Left ventricle myocardium inferior (tissue), 1 donor: ENCODE measurements at regions not wholly inside any gene's neighbourhood (a gene's known extent, or its start where the extent isn't known, plus 50 kb on each side); places are given as distances from the start of the nearest gene placed in this dataset.

Experiments used
- DNase-seq: peaks from one replicate; pipeline ENCODE4 v3.0.0-alpha.2; 2020
- H3K27ac ChIP-seq: fragments of 200-600 bp; replicated peaks from 2 replicates; pipeline ENCODE4 v1.8.0; 2021
- H3K27me3 ChIP-seq: fragments of 200-600 bp; 2 replicates; pipeline ENCODE4 v1.8.0; 2021; ENCODE audit warnings: low read depth
- H3K36me3 ChIP-seq: fragments of 200-600 bp; 2 replicates; pipeline ENCODE4 v1.8.0; 2021
- H3K4me1 ChIP-seq: fragments of 200-600 bp; 2 replicates; pipeline ENCODE4 v1.8.0; 2021
- H3K4me3 ChIP-seq: fragments of 200-600 bp; 2 replicates; pipeline ENCODE4 v1.8.0; 2021; ENCODE audit warnings: mild to moderate bottlenecking, moderate library complexity
- H3K9me3 ChIP-seq: fragments of 200-600 bp; replicated peaks from 2 replicates; pipeline ENCODE4 v1.8.0; 2021
- intact Hi-C: fragments of 100-400 bp; cut with micrococcal nuclease; formaldehyde crosslinking; loops from one replicate; pipeline ENCODE4 v1.11.0; 2022
- TF ChIP-seq, protein P1 (sequence below): fragments of 200-600 bp; IDR thresholded peaks from 2 replicates; pipeline ENCODE4 v1.8.0; 2021; ENCODE audit warnings: antibody characterized with exemption, mild to moderate bottlenecking, borderline replicate concordance
- donor health status: DM: no; HTN: yes; CAD: no; lungs with severe emphysema.

DNA sequence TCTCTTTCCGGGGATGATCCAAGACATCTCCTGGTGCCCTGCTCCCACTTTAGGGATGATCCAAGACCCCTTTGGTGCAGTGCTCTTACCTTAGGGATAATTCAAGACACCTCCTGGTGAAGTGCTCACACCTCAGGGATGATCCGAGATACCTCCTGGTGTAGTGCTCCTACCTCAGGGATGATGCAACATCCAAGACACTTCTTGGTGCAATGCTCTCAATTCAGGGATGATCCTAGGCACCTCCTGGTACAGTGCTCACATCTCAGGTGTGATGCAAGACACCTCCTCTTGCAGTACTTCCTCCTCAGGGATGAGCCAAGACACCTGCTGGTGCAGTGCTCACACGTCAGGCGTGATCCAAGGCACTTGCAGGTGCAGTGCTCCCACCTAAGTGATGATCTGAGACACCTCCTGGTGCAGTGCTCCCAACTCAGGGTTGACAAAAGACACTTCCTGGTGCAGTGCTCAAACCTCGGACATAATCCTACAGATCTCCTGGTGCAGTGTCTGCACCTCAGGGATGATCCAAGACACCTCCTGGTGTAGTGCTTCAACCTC is 122.3 kb downstream of the ASB1 start:
- Histone ChIP-seq H3K4me1 (no peaks in the 10 kb centered on the region), H3K4me3 (no peak overlapping the region), H3K9me3 (peaks cover 29% of the 10 kb centered on the region), H3K36me3 (no peaks in the 10 kb centered on the region), H3K27me3 (peaks cover 67% of the 10 kb centered on the region), H3K27ac (no peak overlapping the region)
- intact Hi-C loops = no loop called here
- no peak for DNase-seq
- TF ChIP-seq, protein P1, sequence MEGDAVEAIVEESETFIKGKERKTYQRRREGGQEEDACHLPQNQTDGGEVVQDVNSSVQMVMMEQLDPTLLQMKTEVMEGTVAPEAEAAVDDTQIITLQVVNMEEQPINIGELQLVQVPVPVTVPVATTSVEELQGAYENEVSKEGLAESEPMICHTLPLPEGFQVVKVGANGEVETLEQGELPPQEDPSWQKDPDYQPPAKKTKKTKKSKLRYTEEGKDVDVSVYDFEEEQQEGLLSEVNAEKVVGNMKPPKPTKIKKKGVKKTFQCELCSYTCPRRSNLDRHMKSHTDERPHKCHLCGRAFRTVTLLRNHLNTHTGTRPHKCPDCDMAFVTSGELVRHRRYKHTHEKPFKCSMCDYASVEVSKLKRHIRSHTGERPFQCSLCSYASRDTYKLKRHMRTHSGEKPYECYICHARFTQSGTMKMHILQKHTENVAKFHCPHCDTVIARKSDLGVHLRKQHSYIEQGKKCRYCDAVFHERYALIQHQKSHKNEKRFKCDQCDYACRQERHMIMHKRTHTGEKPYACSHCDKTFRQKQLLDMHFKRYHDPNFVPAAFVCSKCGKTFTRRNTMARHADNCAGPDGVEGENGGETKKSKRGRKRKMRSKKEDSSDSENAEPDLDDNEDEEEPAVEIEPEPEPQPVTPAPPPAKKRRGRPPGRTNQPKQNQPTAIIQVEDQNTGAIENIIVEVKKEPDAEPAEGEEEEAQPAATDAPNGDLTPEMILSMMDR = no peak

DNA sequence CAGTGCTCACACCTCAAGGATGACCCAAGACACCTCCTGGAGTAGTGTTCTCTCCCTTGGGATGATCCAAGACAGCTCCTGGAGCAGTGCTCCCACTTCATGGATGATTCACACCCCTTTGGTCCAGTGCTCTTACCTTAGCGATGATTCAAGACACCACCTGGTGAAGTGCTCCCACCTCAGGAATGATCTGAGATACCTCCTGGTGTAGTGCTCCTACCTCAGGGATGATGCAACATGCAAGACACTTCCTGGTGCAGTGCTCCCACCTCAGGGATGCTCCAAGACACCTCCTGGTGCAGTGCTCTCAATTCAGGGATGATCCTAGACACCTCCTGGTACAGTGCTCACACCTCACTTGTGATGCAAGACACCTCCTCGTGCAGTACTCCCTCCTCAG is 123.1 kb downstream of the ASB1 start:
- intact Hi-C loops = no loop called here
- Histone ChIP-seq H3K27me3 (peaks cover 67% of the 10 kb centered on the region), H3K27ac (no peak overlapping the region), H3K9me3 (peaks cover 34% of the 10 kb centered on the region), H3K4me3 (no peak overlapping the region), H3K4me1 (no peaks in the 10 kb centered on the region), H3K36me3 (no peaks in the 10 kb centered on the region)
- TF ChIP-seq, protein P1 = no peak
- no peak for DNase-seq

DNA sequence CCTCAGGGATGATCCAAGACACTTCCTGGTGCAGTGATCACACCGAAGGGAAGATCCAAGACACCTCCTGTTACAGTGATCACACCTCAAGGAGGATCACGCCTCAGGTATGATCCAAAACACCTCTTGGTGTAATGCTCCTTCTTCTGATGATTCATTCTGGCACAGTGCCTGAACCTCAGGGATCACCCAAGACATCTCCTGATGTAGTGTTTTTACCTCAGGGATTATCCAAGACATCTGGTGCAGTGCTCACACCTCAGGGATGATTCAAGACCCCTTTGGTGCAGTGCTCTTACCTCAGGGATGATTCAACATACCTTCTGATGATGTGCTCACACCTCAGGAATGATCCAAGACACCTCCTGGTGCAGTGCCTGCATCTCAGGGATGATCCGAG is 124.4 kb downstream of the ASB1 start:
- intact Hi-C loops = no loop called here
- no peak overlapping the region for H3K4me3 ChIP-seq
- TF ChIP-seq, protein P1 = no peak

DNA sequence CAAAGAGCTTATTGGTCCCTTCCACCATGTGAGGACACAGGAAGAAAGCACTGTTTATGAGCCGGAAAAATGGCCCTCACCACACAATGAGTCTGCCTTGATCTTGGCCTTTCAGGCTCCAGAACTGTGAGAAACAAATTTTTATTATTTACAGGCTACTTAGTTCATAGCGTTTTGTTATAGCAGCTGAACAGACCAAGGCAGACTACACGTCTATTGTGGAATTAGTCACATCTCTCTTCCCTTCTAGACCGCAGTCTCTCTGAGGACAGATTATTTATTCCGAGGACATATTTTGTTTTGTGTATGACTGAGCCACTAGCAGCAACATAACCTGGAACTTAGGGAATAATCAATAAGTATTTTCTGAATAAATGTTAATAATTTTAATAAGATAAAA is 125.5 kb downstream of the ASB1 start:
- Histone ChIP-seq H3K27ac (no peak overlapping the region), H3K36me3 (no peaks in the 10 kb centered on the region), H3K9me3 (peaks cover 34% of the 10 kb centered on the region), H3K4me1 (no peaks in the 10 kb centered on the region), H3K27me3 (peaks cover 54% of the 10 kb centered on the region), H3K4me3 (no peak overlapping the region)
- no peak for DNase-seq
- TF ChIP-seq, protein P1 = no peak
- intact Hi-C loops = no loop called here

More for the DNA sequence above, 124.4 kb downstream of the ASB1 start:
- Histone ChIP-seq H3K27ac (no peak overlapping the region), H3K36me3 (no peaks in the 10 kb centered on the region), H3K4me1 (no peaks in the 10 kb centered on the region), H3K9me3 (peaks cover 34% of the 10 kb centered on the region), H3K27me3 (peaks cover 56% of the 10 kb centered on the region)
- no peak for DNase-seq

DNA sequence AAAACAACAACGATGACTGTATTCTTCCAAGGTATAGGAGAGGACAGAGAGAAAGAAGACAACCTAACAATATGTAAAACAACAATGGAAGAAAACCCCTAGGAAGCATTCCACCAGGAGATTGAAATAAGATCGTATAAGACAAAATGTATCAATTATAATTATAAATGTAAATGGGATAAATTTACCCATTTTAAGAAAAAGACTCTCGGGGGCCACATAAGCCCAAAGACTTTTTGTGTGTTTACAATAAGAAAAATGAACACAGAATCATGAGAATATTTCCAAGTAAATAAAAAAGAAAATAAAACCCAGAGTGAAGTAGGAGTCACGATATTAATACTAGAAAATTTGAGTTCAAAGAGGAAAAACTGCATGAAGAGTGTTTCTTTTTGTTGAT is 126.4 kb downstream of the ASB1 start:
- no peaks in the 10 kb centered on the region for H3K36me3 ChIP-seq
- H3K27me3 ChIP-seq = peaks cover 48% of the 10 kb centered on the region
- TF ChIP-seq, protein P1 = no peak
- peaks cover 34% of the 10 kb centered on the region for H3K9me3 ChIP-seq
- H3K4me3 ChIP-seq = no peak overlapping the region
- peaks cover 2% of the 10 kb centered on the region for H3K4me1 ChIP-seq
- H3K27ac ChIP-seq = no peak overlapping the region
- DNase-seq = no peak
- intact Hi-C loops = no loop called here
